H1 (cell line): ENCODE measurements at regions not wholly inside any gene's neighbourhood (a gene's known extent, or its start where the extent isn't known, plus 50 kb on each side); places are given as distances from the start of the nearest gene placed in this dataset.

Source experiments
- CTCF ChIA-PET: fragments of 300-600 bp; sonication (Branson Sonifier 250); formaldehyde crosslinking; loops from one replicate; lab custom pipeline; 2021; ENCODE audit not compliant: partially characterized antibody; lab: Charles Lee
- POLR2A ChIA-PET: fragments of 300-600 bp; sonication (Branson Sonifier 250); formaldehyde crosslinking; loops from one replicate; lab custom pipeline; 2021; ENCODE audit warnings: inconsistent platforms; ENCODE audit not compliant: partially characterized antibody; lab: Charles Lee
- DNase-seq, 2 experiments: peaks; one replicate each; pipeline versions ENCODE4 v3.0.0 to v3.0.0-alpha.2; 2010 to 2022; ENCODE audit warnings: low spot score in 2 of 2, low read depth in 1 of 2, mixed read lengths in 1 of 2
- FAIRE-seq: peaks from 2 replicates; lab custom pipeline; 2011; peaks lifted over from hg19 to GRCh38; lab: Jason Lieb, UNC
- H2AFZ ChIP-seq: 2 replicates; pipeline ENCODE4 v1.8.1; 2012; ENCODE audit warnings: low read length, inconsistent platforms
- H2AK5ac ChIP-seq: 2 replicates; pipeline ENCODE4 v1.6.1; 2013; ENCODE audit warnings: low read depth, low read length
- H2BK120ac ChIP-seq: replicated peaks from 2 replicates; pipeline ENCODE3; 2013; ENCODE audit warnings: low read depth, low read length, inconsistent platforms
- H2BK12ac ChIP-seq: 2 replicates; pipeline ENCODE4 v1.6.1; 2013; ENCODE audit warnings: low read depth, low read length
- H2BK15ac ChIP-seq: 2 replicates; pipeline ENCODE4 v1.6.1; 2013; ENCODE audit warnings: low read length
- H2BK20ac ChIP-seq: 2 replicates; pipeline ENCODE4 v1.6.1; 2013; ENCODE audit warnings: low read length
- H2BK5ac ChIP-seq: 2 replicates; pipeline ENCODE4 v1.6.1; 2013; ENCODE audit warnings: low read depth, low read length
- H3K14ac ChIP-seq: 2 replicates; pipeline ENCODE4 v1.6.1; 2013; ENCODE audit warnings: inconsistent platforms; ENCODE audit not compliant: insufficient read length
- H3K18ac ChIP-seq: 2 replicates; pipeline ENCODE4 v1.6.1; 2013; ENCODE audit warnings: low read length; ENCODE audit errors: extremely low read depth
- H3K23ac ChIP-seq: 2 replicates; pipeline ENCODE4 v1.6.1; 2013; ENCODE audit warnings: inconsistent platforms; ENCODE audit not compliant: insufficient read length
- H3K23me2 ChIP-seq: 2 replicates; pipeline ENCODE4 v1.6.1; 2013; ENCODE audit warnings: low read depth, low read length
- H3K27ac ChIP-seq: 2 replicates; pipeline ENCODE4 v1.6.1; 2011; ENCODE audit warnings: low read depth, low read length, inconsistent platforms
- H3K27me3 ChIP-seq, 4 experiments: replicated peaks in 1 of 4; 1 replicate in 1 of 4; 2 replicates in 3 of 4; pipeline versions ENCODE4 v1.6.1 to v1.8.1; 2011 to 2013; ENCODE audit warnings: low read length in 3 of 4, mild to moderate bottlenecking in 3 of 4, inconsistent platforms in 2 of 4, mixed read lengths in 2 of 4, moderate library complexity in 1 of 4; ENCODE audit not compliant: control insufficient read depth in 3 of 4, insufficient read depth in 3 of 4; ENCODE audit errors: extremely low read depth in 1 of 4
- H3K36me3 ChIP-seq, 4 experiments: 2 replicates each; pipeline versions ENCODE4 v1.6.1 to v1.8.1; 2011 to 2013; ENCODE audit warnings: mild to moderate bottlenecking in 4 of 4, low read length in 3 of 4, moderate library complexity in 2 of 4, control low read depth in 1 of 4, inconsistent platforms in 1 of 4; ENCODE audit not compliant: insufficient read depth in 4 of 4, control insufficient read depth in 2 of 4
- H3K4ac ChIP-seq: replicated peaks from 2 replicates; pipeline ENCODE3; 2013; ENCODE audit warnings: low read length, low read depth, mixed read lengths, inconsistent platforms; ENCODE audit not compliant: insufficient read length
- H3K4me1 ChIP-seq, 4 experiments: replicated peaks in 1 of 4; 1 replicate in 1 of 4; 2 replicates in 3 of 4; pipeline versions ENCODE4 v1.6.1 to v1.8.1; 2011 to 2013; ENCODE audit warnings: low read length in 3 of 4, inconsistent platforms in 2 of 4, mixed read lengths in 1 of 4; ENCODE audit not compliant: insufficient read depth in 4 of 4, control insufficient read depth in 3 of 4
- H3K4me2 ChIP-seq, 2 experiments: 2 replicates each; pipeline versions ENCODE4 v1.6.1 to v1.8.1; 2011 to 2013; ENCODE audit warnings: low read depth in 2 of 2, low read length in 2 of 2, control low read depth in 1 of 2, inconsistent platforms in 1 of 2, mild to moderate bottlenecking in 1 of 2; ENCODE audit not compliant: insufficient read depth in 1 of 2
- H3K4me3 ChIP-seq, 4 experiments: fragments of 200-600, 300-600 bp in 1 of 4; sonication (generic), shearing (Covaris generic), sonication (Bioruptor Twin) in 1 of 4; 2 replicates each; pipeline versions ENCODE4 v1.5.1 to v1.8.1; 2011 to 2016; ENCODE audit warnings: low read length in 4 of 4, low read depth in 3 of 4, control low read depth in 2 of 4, inconsistent platforms in 2 of 4, mild to moderate bottlenecking in 2 of 4, mixed read lengths in 1 of 4, moderate library complexity in 1 of 4; ENCODE audit not compliant: insufficient read depth in 2 of 4; ENCODE audit errors: extremely low read depth in 1 of 4
- H3K56ac ChIP-seq: replicated peaks from 2 replicates; pipeline ENCODE3; 2013; ENCODE audit warnings: low read depth, mild to moderate bottlenecking, mixed read lengths, low read length, inconsistent platforms; ENCODE audit not compliant: insufficient read length
- H3K79me1 ChIP-seq: 2 replicates; pipeline ENCODE4 v1.6.1; 2013; ENCODE audit warnings: low read depth, low read length, control low read depth
- H3K79me2 ChIP-seq, 2 experiments: 2 replicates each; pipeline versions ENCODE4 v1.6.1 to v1.8.1; 2012 to 2013; ENCODE audit warnings: low read length in 2 of 2, mild to moderate bottlenecking in 2 of 2, inconsistent platforms in 1 of 2; ENCODE audit not compliant: insufficient read depth in 2 of 2, control insufficient read depth in 1 of 2
- H3K9ac ChIP-seq, 4 experiments: replicated peaks in 1 of 4; 1 replicate in 1 of 4; 2 replicates in 3 of 4; pipeline versions ENCODE4 v1.6.1 to v1.8.1; 2011 to 2013; ENCODE audit warnings: low read depth in 3 of 4, low read length in 3 of 4, control low read depth in 2 of 4, mild to moderate bottlenecking in 2 of 4, moderate library complexity in 2 of 4, inconsistent platforms in 1 of 4; ENCODE audit errors: extremely low read depth in 1 of 4
- H3K9me3 ChIP-seq, 2 experiments: 2 replicates each; pipeline versions ENCODE4 v1.6.1 to v1.8.1; 2012 to 2013; ENCODE audit warnings: mild to moderate bottlenecking in 2 of 2, moderate library complexity in 2 of 2, control low read depth in 1 of 2, inconsistent platforms in 1 of 2, low read depth in 1 of 2, low read length in 1 of 2, mixed read lengths in 1 of 2; ENCODE audit not compliant: insufficient read depth in 2 of 2
- H4K20me1 ChIP-seq, 2 experiments: replicated peaks in 1 of 2; 2 replicates each; pipeline versions ENCODE3 to v1.8.1; 2011 to 2013; ENCODE audit warnings: inconsistent platforms in 2 of 2, low read length in 2 of 2, mild to moderate bottlenecking in 1 of 2; ENCODE audit not compliant: insufficient read depth in 2 of 2, control insufficient read depth in 1 of 2
- H4K5ac ChIP-seq: 2 replicates; pipeline ENCODE4 v1.6.1; 2013; ENCODE audit warnings: low read length, low read depth, mixed read lengths, inconsistent platforms; ENCODE audit not compliant: insufficient read length
- H4K8ac ChIP-seq: 2 replicates; pipeline ENCODE4 v1.8.0; 2013; ENCODE audit warnings: mild to moderate bottlenecking, moderate library complexity, low read length, inconsistent platforms; ENCODE audit not compliant: insufficient read depth; ENCODE audit errors: extremely low read depth
- H4K91ac ChIP-seq: replicated peaks from 2 replicates; pipeline ENCODE3; 2013; ENCODE audit warnings: low read length, mixed read lengths, inconsistent platforms; ENCODE audit not compliant: insufficient read length
- WGBS, 2 experiments: shearing (Covaris generic) in 1 of 2; methylation state at CpG; one replicate each; pipeline versions ENCODE4 v1.1.6 to v1.1.7; 2013 to 2015; ENCODE audit warnings: low lambda C conversion rate in 2 of 2, mixed read lengths in 2 of 2, inconsistent platforms in 1 of 2, low coverage in 1 of 2, missing lambda C conversion rate in 1 of 2; ENCODE audit not compliant: insufficient replicate concordance in 2 of 2, insufficient coverage in 1 of 2, insufficient read length in 1 of 2; ENCODE audit errors: extremely low coverage in 1 of 2, missing lambda C conversion rate in 1 of 2; 5-methylcytosine and 5-hydroxymethylcytosine counted together

GRCh38 chr2:8095978-8096377 is 585.9 kb upstream of the ID2 start:
- Histone ChIP-seq H3K4me1 (peaks cover 0 to 3% (median 0%) of the 10 kb centered on the region in 4 experiments; a peak in 2 of 7 replicates), H3K4me3 (no peak overlapping the region), H4K20me1 (no peaks in the 10 kb centered on the region), H3K23me2 (no peaks in the 10 kb centered on the region), H2BK15ac (no peak overlapping the region), H2BK120ac (no peak overlapping the region), H3K36me3 (no peaks in the 10 kb centered on the region), H3K27me3 (no peaks in the 10 kb centered on the region), H2AK5ac (no peak overlapping the region), H3K56ac (no peak overlapping the region), H2AFZ (no peak overlapping the region), H3K79me1 (no peaks in the 10 kb centered on the region), H3K14ac (no peak overlapping the region), H2BK12ac (no peak overlapping the region), H3K23ac (no peak overlapping the region), H4K91ac (no peak overlapping the region), H3K4me2 (no peak overlapping the region), H3K9me3 (0 out of 4 replicates have a peak, but pooled peaks cover 0 to 3% of the 10 kb centered on the region in 2 experiments), H3K18ac (no peak overlapping the region), H3K27ac (no peak overlapping the region), H4K8ac (no peak overlapping the region), H3K9ac (no peak overlapping the region), H4K5ac (no peak overlapping the region), H3K4ac (no peak overlapping the region), H2BK20ac (no peak overlapping the region), H2BK5ac (no peak overlapping the region), H3K79me2 (no peaks in the 10 kb centered on the region)
- CTCF ChIA-PET, result interaction anchor here (0.7 to 1.6 kb wide), 3 partner anchors 8 to 885 kb away, joined by 3 read pairs; no protein-coding TSS in a partner anchor
- FAIRE-seq (no peak), DNase-seq (no peak)
- POLR2A ChIA-PET, result no interaction called here
- 91% methylated on average over 4 of the region's 4 CpGs; no CpG with 5 or more reads in 1 of the 2 experiments for WGBS, 2 experiments
